ENCODE measurements at regions not wholly inside any gene's neighbourhood (a gene's known extent, or its start where the extent isn't known, plus 50 kb on each side); places are given as distances from the start of the nearest gene placed in this dataset.

DNA sequence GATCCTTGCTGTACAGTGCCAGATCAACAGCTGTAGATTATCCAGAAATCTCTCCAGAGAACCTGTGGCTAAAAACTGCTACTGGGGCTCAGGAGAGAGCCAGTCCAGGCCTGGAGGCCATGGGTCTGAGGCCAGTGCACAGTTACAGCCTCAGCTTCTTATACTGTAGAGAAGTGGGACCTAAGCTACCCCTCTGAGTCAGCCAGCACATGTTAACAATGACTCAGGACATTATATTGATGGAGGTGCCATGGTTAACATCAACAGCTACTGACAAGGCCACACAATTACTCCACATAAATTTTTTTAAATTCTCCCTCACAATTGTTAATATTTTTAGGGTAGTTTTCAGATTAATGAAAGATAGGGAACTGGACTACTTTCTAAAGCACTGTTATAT, 138.5 kb downstream of the RBM26 start:
- DNase-seq = no peak

DNA sequence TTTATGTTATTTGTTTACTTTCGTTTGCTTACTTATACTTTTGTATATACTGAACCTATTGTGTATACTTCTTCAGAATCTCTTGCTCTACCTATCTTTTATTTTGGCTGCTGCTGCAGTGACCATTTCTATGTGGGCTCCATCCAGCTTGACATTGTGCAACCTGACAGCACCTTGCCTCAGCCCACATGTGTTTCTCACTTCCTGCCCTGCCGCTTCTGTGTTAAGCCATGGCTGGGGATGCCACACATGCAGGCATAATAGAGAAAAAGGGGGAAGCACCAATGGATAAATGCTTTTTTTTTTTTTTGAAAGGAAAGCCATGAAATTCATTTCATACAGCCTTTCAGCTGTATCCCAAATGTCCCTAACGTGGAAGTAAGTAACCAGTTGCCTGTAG, 147.6 kb downstream of the RBM26 start:
- no peak for DNase-seq

DNA sequence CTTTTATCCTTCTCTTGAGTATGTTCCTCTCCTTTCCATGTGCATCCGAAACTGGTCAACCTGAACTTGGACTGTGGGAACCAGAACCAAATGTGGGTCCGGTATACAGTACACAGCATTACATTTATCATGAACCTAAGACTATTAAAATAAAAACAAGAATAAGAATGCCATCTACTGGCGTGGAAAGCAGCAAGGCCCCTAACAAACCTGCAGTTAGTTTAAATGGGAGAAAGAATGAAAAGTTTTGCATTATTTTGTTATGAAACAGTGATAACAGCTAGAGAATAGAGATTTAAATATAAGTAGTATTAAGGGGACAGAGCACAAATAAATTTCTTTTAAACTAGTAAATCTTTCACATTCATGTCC, 159.5 kb downstream of the RBM26 start:
- DNase-seq = no peak

DNA sequence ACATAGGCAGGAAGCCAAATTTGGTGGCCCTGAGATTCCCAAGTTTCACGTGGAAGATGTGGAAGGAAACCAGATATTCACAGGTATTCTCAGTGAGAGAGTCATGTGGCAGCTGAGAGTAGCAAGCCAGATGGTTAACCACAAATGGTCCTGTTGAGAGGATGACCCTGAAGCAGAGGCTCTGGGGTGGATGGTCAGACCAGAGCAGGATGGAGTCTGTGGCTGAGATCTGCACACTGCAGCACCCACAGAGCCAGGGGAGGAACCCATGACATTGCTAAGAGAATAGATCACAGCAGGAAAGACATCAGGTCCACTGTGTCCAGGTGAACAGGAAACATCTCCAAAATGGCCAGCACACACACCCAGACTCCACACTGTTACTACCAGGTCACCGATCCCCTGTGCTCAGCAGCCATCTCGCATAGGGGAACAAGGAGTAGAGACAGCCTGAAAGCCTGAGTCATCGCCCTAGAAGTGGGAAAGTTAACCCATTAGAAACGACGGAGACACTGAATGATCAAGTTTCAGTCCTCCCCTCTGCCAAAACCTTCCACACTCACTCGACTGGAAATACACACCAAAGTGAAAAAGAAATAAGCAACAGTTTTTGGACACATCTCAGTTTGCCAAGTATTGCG, 160.0 kb downstream of the RBM26 start:
- DNase-seq = no peak

DNA sequence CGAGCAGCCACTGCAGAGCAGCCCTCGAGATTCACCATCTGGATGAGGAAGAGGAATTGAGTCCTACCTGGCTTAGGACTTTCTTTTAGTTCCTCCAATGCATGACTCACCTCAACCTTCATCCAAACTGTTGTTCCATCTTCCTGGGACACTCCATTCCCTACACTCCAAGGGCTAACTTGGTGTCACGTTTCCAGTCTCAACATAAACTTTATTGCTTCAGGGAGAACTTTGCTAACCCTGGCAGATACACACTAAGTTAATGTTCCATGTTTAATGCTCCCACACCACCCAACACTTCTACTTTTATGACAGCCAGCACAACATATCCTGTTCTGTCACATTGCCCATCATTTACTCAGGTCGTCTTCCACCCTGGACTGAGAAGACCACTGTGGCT, 164.4 kb downstream of the RBM26 start:
- DNase-seq = no peak

GRCh38 chr13:79237981-79238380, 168.1 kb downstream of the RBM26 start:
- no peak for DNase-seq

DNA sequence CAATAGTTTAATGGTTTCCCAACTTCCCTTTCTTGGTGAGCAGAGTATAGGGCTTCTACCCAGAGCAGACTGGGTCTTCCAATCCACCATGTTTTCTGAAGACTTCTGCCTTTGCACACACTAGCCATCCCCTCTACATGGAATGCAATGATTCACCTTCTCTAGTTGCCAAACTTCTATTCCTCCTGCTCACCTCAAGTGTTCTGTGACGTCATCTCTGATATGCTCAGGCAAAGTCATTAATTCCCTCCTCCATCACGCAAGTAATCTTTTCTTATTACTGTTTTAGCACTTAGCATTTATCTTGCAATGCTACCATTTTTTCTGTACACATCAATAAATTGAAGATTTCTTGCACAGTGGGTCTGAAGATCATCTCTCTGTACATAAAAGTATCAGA, 174.2 kb downstream of the RBM26 start:
- DNase-seq = no peak

- DNase-seq = no peak
Observed at GRCh38 chr13:79229761-79230160, 176.3 kb downstream of the RBM26 start.

- no peak for DNase-seq
Observed at GRCh38 chr13:79228972-79229371, 177.1 kb downstream of the RBM26 start.

GRCh38 chr13:79227418-79227817, 178.6 kb downstream of the RBM26 start:
- DNase-seq = no peak

- no peak for DNase-seq
Observed at GRCh38 chr13:79226938-79227337, 179.1 kb downstream of the RBM26 start.

- DNase-seq = no peak
Observed at GRCh38 chr13:79226250-79226649, 179.8 kb downstream of the RBM26 start.

DNA sequence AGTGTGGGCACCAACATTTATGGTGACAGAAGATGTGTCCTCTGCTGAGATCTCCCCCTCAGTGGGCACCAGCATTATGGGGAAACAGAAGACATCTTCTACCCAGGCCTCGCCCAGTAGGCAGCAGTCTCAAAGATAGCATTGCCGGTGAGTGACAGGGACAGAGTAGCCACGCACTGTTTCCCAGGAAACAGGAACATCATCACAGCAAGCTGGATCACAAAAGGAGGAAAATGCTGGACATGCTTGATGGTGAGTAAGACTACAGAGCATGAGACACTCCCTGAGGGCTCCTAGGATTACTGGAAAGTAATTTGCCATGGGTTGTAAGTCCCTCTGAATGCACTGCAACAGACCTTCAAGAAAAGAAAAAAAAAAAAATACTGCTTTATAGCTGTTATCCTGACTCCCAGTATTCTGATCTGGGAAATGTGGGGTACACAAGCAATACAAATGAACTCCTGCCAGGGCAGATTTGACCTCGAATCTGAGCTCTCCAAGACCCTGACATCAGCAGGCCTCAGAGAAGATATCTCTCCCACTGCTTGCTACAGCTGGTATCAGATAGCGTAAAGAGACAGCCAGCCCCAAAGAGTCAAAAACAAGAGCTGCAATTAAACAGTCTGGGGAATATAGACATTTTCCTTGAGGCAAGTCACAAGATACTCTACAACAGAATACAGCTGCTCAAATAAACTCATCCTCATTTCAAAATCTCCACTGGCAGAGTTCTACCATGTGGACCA, 180.4 kb downstream of the RBM26 start:
- DNase-seq = no peak

DNA sequence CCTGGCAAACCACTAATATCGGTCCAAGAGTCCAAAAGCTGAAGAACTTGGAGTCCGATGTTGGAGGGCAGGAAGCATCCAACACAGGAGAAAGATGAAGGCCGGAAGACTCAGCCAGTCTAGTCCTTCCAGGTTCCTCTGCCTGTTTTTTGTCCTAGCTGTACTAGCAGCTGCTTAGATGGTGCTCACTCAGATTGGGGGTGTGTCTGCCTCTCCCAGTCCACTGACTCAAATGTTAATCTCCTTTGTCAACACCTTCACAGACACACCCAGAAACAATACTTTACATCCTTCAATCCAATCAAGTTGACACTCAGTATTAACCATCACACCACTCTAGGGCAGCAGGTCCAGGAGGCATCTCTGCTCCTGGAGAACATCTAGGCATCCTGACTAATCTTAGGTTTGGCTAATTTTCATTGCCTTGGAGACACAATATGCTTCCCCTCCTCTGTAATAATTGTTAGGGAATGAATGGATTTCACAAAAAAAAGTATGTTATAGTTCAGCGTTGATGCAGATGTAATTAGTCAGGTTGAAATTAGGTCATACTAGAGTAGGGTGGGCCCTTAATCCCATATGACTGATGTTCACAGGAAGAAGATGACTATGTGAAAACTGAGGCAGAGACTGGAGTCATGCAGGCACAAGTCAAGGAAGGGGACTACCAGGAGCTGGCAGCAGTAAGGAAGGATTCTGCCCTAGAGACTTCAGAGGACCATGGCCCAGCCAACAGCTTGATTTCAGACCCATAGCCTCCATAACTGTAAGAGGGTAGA, 183.4 kb downstream of the RBM26 start:
- no peak for DNase-seq

- DNase-seq = no peak
Observed at GRCh38 chr13:79212064-79212619, 193.9 kb downstream of the RBM26 start.

GRCh38 chr13:79211377-79211776, 194.7 kb downstream of the RBM26 start:
- DNase-seq = no peak

DNA sequence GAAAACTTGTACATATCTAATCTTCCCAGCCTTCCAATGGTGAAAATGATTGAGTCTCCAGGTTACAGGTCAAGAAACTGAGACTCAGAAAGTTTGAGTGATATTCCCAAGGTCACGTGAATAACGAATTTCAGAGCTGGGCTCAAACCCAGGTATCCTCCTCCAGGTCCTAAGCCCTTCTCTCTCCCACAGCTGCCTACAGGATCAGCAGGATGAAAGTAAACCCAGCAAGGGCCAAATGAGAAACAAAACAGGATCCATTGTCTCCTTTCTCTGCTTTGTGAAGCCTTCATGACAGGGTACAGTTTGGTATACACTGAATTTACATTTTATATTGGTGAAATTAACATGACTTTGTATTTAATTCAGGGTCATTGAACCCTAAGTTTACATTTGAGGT, 208.1 kb downstream of the RBM26 start:
- no peak for DNase-seq

DNA sequence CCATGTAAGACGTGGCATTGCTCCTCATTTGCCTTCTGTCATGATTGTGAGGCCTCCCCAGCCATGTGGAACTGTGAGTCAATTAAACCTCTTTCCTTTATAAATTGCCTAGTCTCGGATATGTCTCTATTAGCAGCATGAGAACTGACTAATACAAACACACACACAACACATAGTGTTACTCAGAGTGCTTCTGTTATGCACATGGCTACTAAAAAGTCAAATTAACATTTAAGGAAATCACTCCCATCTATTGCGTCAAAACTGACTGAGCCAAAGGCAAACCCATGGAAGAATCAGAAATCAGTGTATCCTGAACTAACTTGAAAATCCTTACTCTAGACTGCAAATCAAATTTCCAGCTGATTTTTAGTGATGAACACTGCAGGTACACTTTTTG, 209.2 kb downstream of the RBM26 start:
- no peak for DNase-seq

GRCh38 chr13:79196366-79196765, 209.7 kb downstream of the RBM26 start:
- no peak for DNase-seq

DNA sequence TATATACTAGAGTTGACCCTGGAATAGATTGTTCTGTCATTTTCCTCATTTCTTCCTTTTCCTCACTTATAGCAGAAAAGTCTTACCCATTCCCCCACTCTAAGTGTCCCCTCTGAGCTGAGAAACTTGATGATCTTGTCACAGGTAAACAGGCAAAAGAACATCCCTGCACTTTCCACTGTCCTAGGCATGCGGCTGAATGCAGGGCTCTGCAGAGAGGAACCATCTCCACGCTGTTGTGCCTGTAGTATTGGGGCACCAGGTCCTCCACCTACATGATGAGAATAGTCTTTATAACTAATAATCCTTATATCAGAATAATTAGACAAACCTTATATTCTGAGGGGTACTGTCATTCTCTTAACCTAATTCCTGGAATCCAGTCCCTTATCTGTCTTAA, 211.3 kb downstream of the RBM26 start:
- DNase-seq = no peak

GRCh38 chr13:79194272-79194671, 211.8 kb downstream of the RBM26 start:
- DNase-seq = no peak

- DNase-seq = no peak
Observed at GRCh38 chr13:79191501-79191900, 214.6 kb downstream of the RBM26 start.

DNA sequence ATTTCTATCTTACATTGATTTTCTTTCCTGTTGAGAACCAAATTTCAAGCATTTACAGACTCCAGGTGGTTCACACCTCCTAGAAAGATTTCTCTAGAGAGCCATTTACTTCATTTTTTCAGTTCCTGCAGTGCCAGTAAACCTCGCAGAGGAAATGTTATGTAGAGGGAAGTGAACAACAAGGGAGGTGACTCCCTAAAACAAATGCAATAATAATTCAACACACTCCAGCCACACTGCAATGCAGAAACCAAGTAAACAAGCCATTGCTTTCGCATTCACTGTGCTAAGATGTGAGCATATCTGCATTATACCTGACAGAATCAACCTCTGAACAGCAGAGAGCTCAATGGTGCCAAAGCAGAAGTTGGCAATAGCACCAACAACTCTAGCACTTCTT, 215.1 kb downstream of the RBM26 start:
- DNase-seq = no peak

All from right hindlimb (tissue), 1 donor.